K562 (cell line): ENCODE measurements at regions not wholly inside any gene's neighbourhood (a gene's known extent, or its start where the extent isn't known, plus 50 kb on each side); places are given as distances from the start of the nearest gene placed in this dataset.

Experiments
- ATAC-seq: fragments of 200-7000 bp; cut with Tn5 transposase; 3 replicates; pipeline ENCODE4 v1.9.1; 2020; ENCODE audit warnings: moderate library complexity
- BruUV-seq: library from RNA; stranded (reverse); fragments of 400-500 nt; replicated peaks from 2 replicates; lab custom pipeline; 2021; lab: Mats Ljungman, UMichigan
- CTCF ChIA-PET: fragments of 300-600 bp; formaldehyde crosslinking; extraction: SDS; loops from one replicate; lab custom pipeline; 2021; ENCODE audit warnings: low intra/inter-chr PET ratio; lab: Yijun Ruan, JAX
- POLR2A ChIA-PET: fragments of 300-600, 350-650 bp; sonication (Branson Sonifier 250); formaldehyde crosslinking; extraction: SDS; loops from one replicate; lab custom pipeline; 2021; ENCODE audit warnings: antibody characterized with exemption, inconsistent platforms; lab: Yijun Ruan, JAX
- DNase-seq, 4 experiments: peaks; one replicate each; pipeline versions ENCODE4 v3.0.0 to v3.0.0-alpha.2; 2011 to 2018; ENCODE audit warnings: low spot score in 3 of 4, mixed read lengths in 3 of 4; ENCODE audit errors: extremely low read depth in 1 of 4
- FAIRE-seq: peaks from 2 replicates; lab custom pipeline; 2011; peaks lifted over from hg19 to GRCh38; lab: Jason Lieb, UNC
- H2AFZ ChIP-seq: 2 replicates; pipeline ENCODE4 v1.6.0; 2011; ENCODE audit warnings: low read depth, low read length, control low read depth, inconsistent platforms
- H3K27ac ChIP-seq: fragments of 200-600 bp; 3 replicates; pipeline ENCODE4 v1.8.0; 2011; ENCODE audit warnings: low read depth, mild to moderate bottlenecking, control low read depth, inconsistent platforms, low read length, moderate library complexity, mixed read lengths; ENCODE audit errors: extremely low read depth
- H3K27me3 ChIP-seq, 2 experiments: fragments of 300-600 bp in 1 of 2; 2 replicates in 1 of 2; 3 replicates in 1 of 2; pipeline versions ENCODE4 v1.6.0 to v1.8.0; 2011; ENCODE audit warnings: inconsistent platforms in 2 of 2, low read length in 2 of 2, mild to moderate bottlenecking in 1 of 2, mixed read lengths in 1 of 2, moderate library complexity in 1 of 2; ENCODE audit not compliant: control insufficient read depth in 2 of 2, insufficient read depth in 2 of 2
- H3K36me3 ChIP-seq: fragments of 300-600 bp; 3 replicates; pipeline ENCODE4 v1.8.0; 2011; ENCODE audit warnings: mild to moderate bottlenecking, low read length, inconsistent platforms; ENCODE audit not compliant: control insufficient read depth, insufficient read depth
- H3K4me1 ChIP-seq, 2 experiments: fragments of 200-600 bp in 1 of 2; replicated peaks in 1 of 2; 2 replicates in 1 of 2; 3 replicates in 1 of 2; pipeline versions ENCODE4 v1.5.1 to v1.8.0; 2011; ENCODE audit warnings: inconsistent platforms in 2 of 2, low read length in 2 of 2, mild to moderate bottlenecking in 1 of 2, mixed read lengths in 1 of 2, moderate library complexity in 1 of 2; ENCODE audit not compliant: control insufficient read depth in 2 of 2, insufficient read depth in 2 of 2
- H3K4me2 ChIP-seq: 2 replicates; pipeline ENCODE4 v1.6.1; 2011; ENCODE audit warnings: low read length, control low read depth, inconsistent platforms, mixed read lengths; ENCODE audit not compliant: insufficient read depth
- H3K4me3 ChIP-seq: fragments of 200-600 bp; sonication (generic), shearing (Covaris generic); 2 replicates; pipeline ENCODE4 v1.5.1; 2016; ENCODE audit warnings: control low read depth, inconsistent platforms
- H3K79me2 ChIP-seq: fragments of 200-600 bp; 3 replicates; pipeline ENCODE4 v1.8.0; 2011; ENCODE audit warnings: low read length, inconsistent platforms; ENCODE audit not compliant: control insufficient read depth, insufficient read depth
- H3K9ac ChIP-seq, 2 experiments: 2 replicates each; pipeline versions ENCODE4 v1.6.0 to v1.6.1; 2011; ENCODE audit warnings: low read depth in 2 of 2, low read length in 2 of 2, control low read depth in 1 of 2, inconsistent platforms in 1 of 2, mild to moderate bottlenecking in 1 of 2, mixed read lengths in 1 of 2; ENCODE audit not compliant: insufficient read depth in 1 of 2
- H3K9me1 ChIP-seq: one replicate; pipeline ENCODE4 v1.6.0; 2011; ENCODE audit warnings: inconsistent platforms, mild to moderate bottlenecking, low read length, moderate library complexity; ENCODE audit not compliant: control insufficient read depth, insufficient read depth
- H3K9me3 ChIP-seq: replicated peaks from 2 replicates; pipeline ENCODE4 v1.5.1; 2011; ENCODE audit warnings: low read depth, low read length, inconsistent platforms; ENCODE audit not compliant: control insufficient read depth, insufficient read depth
- H4K20me1 ChIP-seq: replicated peaks from 2 replicates; pipeline ENCODE4 v1.6.1; 2011; ENCODE audit warnings: low read length, inconsistent platforms, mixed read lengths; ENCODE audit not compliant: control insufficient read depth, insufficient read depth
- FOSL1 ChIP-seq: fragments of 200-800 bp; sonication (Bioruptor generic); conservative IDR thresholded peaks from 2 replicates; pipeline ENCODE4 v1.6.1; 2016; ENCODE audit warnings: missing genetic modification characterization, missing compliant biosample characterization
- GMEB1 ChIP-seq: fragments of 250-450 bp; sonication (Bioruptor Pico); IDR thresholded peaks from 2 replicates; pipeline ENCODE4 v1.4.0; 2020; ENCODE audit warnings: mild to moderate bottlenecking
- KLF10 ChIP-seq: fragments of 250-450 bp; sonication (Bioruptor Pico); IDR thresholded peaks from 2 replicates; pipeline ENCODE4 v1.6.1; 2021; ENCODE audit warnings: matching md5 sums
- MED1 ChIP-seq: sonication (generic); formaldehyde crosslinking; IDR thresholded peaks from 2 replicates; pipeline ENCODE4 v1.8.1; 2023; ENCODE audit warnings: missing genetic modification reagents, borderline replicate concordance
- NCOA2 ChIP-seq, 2 experiments: fragments of 450-650 bp; IDR thresholded peaks; 2 replicates each; pipeline ENCODE4 v1.6.1; 2018; ENCODE audit warnings: mild to moderate bottlenecking in 2 of 2, moderate library complexity in 1 of 2; ENCODE audit not compliant: partially characterized antibody in 2 of 2
- NFIX ChIP-seq: fragments of 250-450 bp; sonication (Bioruptor Pico); IDR thresholded peaks from 2 replicates; pipeline ENCODE4 v1.4.0; 2020; ENCODE audit warnings: low read depth, mild to moderate bottlenecking, moderate library complexity
- RBM15 ChIP-seq: fragments of 200-400 bp; formaldehyde crosslinking; IDR thresholded peaks from 2 replicates; pipeline ENCODE4 v1.6.1; 2018; ENCODE audit warnings: mild to moderate bottlenecking, low read length, moderate library complexity; ENCODE audit not compliant: insufficient read depth
- RNF2 ChIP-seq: sonication (generic); IDR thresholded peaks from 2 replicates; pipeline ENCODE4 v1.6.1; 2016
- SNRNP70 ChIP-seq: fragments of 200-400 bp; formaldehyde crosslinking; optimal IDR thresholded peaks from 2 replicates; pipeline ENCODE3; 2017; ENCODE audit warnings: low read depth, low read length
- TAL1 ChIP-seq: fragments of 450-650 bp; IDR thresholded peaks from 2 replicates; pipeline ENCODE4 v1.6.1; 2016; ENCODE audit warnings: mild to moderate bottlenecking
- ZFP30 ChIP-seq: fragments of 250-450 bp; sonication (Bioruptor Pico); IDR thresholded peaks from 2 replicates; pipeline ENCODE4 v1.8.0; 2022; ENCODE audit warnings: moderate library complexity, mild to moderate bottlenecking, inconsistent platforms, borderline replicate concordance
- ZNF277 ChIP-seq: fragments of 250-450 bp; sonication (Bioruptor Pico); IDR thresholded peaks from 2 replicates; pipeline ENCODE4 v1.8.0; 2022; ENCODE audit warnings: inconsistent platforms, mild to moderate bottlenecking, moderate library complexity, borderline replicate concordance
- ZNF436 ChIP-seq: fragments of 250-450, 450-650 bp; sonication (Bioruptor Pico); formaldehyde crosslinking; IDR thresholded peaks from 2 replicates; pipeline ENCODE4 v1.7.0; 2020; ENCODE audit warnings: mild to moderate bottlenecking
- WGBS: fragments of 100-300 bp; shearing (Covaris generic); methylation state at CpG from one replicate; pipeline ENCODE4 v1.1.6; 2016; ENCODE audit warnings: low coverage, mixed read lengths; ENCODE audit not compliant: insufficient coverage; ENCODE audit errors: missing lambda C conversion rate; 5-methylcytosine and 5-hydroxymethylcytosine counted together
- in situ Hi-C: fragments of 300-500 bp; cut with MboI; formaldehyde crosslinking; loops from 4 replicates; pipeline ENCODE4 v1.15.0; 2018; ENCODE audit warnings: inconsistent platforms, mixed read lengths
- intact Hi-C: fragments of 100-400 bp; cut with micrococcal nuclease; formaldehyde crosslinking; loops from 2 replicates; pipeline ENCODE4 v1.14.2; 2022

- Histone ChIP-seq H3K27me3 (peaks cover 0 to 2% of the 10 kb centered on the region in 2 experiments; a peak in 3 of 5 replicates), H3K4me1 (no peaks in the 10 kb centered on the region), H3K9me3 (no peaks in the 10 kb centered on the region), H3K79me2 (no peaks in the 10 kb centered on the region), H4K20me1 (0 out of 2 replicates have a peak, but pooled peaks cover 3% of the 10 kb centered on the region), H3K9ac (no peak overlapping the region), H3K4me2 (no peak overlapping the region), H3K36me3 (no peaks in the 10 kb centered on the region), H3K9me1 (no peaks in the 10 kb centered on the region), H2AFZ (no peak overlapping the region), H3K27ac (no peak overlapping the region), H3K4me3 (no peak overlapping the region)
- intact Hi-C loops: no loop called here
- no peak for ATAC-seq
- BruUV-seq: no TSS peak
- TF ChIP-seq RNF2: no peak
- no peak for TF ChIP-seq ZFP30 (CRISPR knock-in tag)
- no peak for TF ChIP-seq NFIX (CRISPR knock-in tag)
- no peak for TF ChIP-seq GMEB1 (CRISPR knock-in tag)
- TF ChIP-seq RBM15: no peak
- TF ChIP-seq FOSL1 (tag): no peak
- no peak for TF ChIP-seq ZNF277 (CRISPR knock-in tag)
- no peak for TF ChIP-seq NCOA2 (IDR thresholded peaks at IDR 0.05; ENCODE audit: partially characterized antibody in 2 of 2)
- TF ChIP-seq MED1 (CRISPR knock-in tag): no peak
- no peak for TF ChIP-seq TAL1
- no peak for TF ChIP-seq SNRNP70
- no peak for TF ChIP-seq KLF10 (CRISPR knock-in tag)
- TF ChIP-seq ZNF436 (CRISPR knock-in tag): no peak
- DNase-seq: no peak
- WGBS: 0% methylated on average over 3 of the region's 3 CpGs
- CTCF ChIA-PET: no interaction called here
- POLR2A ChIA-PET: no interaction called here
- in situ Hi-C loops: loop anchor here (25.0 kb wide), 1 partner anchor 756 kb away; no protein-coding TSS in a partner anchor
- no peak for FAIRE-seq
Observed at GRCh38 chr15:69731581-69731980, 279.0 kb downstream of the RPLP1 start.
